ENCODE measurements at regions not wholly inside any gene's neighbourhood (a gene's known extent, or its start where the extent isn't known, plus 50 kb on each side); places are given as distances from the start of the nearest gene placed in this dataset.

DNA sequence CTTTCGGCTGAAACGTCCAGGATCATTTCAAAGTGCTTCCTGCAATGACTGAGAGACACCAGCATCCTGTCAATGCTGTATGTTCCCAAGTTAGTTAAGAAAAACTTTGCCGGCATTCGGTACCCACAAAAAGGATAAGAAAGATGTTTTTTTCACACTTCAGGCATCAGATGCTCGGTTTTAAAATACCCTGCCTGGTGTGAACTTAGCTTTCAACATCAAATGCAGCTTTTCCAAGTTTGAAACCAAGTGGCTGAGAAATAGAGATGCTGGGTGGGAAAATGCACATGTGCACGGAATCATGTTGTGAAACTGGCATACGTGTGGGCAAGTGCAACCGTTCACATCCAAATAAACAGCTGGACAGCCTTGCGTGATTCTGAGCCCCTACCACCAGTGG lies 254.9 kb upstream of the IGF1R start:
- no peak for DNase-seq

DNA sequence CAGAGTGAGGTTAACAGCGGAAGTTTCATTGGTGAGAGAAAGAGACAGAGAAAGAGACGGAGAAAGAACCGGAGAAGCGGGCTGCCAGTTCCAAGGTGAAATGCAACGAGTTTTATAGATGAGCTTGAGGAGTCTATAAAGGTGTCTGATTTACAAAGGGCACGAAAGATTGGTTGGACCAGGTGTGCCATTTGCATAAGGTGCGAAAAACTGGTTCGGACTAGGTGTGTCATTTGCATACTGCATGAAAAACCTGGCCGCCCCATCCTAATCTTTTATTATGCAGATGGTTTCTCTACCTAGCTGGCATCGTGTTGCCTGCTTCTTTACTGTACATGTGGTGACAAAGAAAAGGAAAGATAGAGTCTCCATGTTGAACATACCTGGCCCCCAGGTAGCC lies 253.8 kb upstream of the IGF1R start:
- no peak for DNase-seq

GRCh38 chr15:98395974-98396610 lies 252.2 kb upstream of the IGF1R start:
- DNase-seq, result no peak

DNA sequence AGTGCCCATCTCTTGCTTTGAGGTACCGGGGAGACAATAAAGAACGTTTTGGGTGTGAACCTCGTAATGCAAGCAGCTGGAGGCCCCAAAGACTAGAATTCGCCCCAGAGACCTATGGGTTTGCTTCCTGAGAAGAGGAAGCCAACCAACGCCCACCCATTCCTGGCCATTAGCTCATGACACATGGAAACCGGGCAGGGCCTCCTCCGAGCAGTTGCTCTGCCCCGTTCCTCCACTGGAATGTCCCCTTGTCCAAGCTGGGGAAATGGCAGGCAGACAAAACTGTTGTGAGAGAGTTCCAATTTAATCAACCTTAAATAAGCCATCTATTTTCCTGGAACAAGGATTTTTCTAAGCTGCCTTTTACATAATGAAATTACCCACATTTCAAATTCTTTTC lies 250.9 kb upstream of the IGF1R start:
- DNase-seq, result no peak

- no peak for DNase-seq
Measured at GRCh38 chr15:98398056-98398455, 250.3 kb upstream of the IGF1R start.

DNA sequence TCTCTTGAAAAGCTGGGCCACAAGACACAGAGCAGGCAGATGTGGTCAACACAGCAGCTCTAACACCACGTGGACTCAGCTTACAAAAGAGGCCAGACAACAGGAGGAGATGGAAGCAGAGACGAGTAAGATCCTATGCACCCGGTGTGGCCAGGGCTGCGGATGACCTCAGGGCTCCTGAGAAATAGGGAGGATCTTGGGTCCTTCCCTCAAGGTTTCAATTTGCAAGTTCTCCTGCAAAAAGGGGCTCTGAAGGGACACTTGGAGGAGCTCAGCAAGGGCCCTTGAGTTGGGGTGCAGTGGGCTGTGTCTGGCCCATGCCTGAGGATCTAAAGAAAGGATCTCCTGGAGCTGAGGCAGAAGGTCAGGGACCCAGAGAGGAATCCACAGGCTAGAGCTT lies 249.5 kb upstream of the IGF1R start:
- DNase-seq, result no peak

DNA sequence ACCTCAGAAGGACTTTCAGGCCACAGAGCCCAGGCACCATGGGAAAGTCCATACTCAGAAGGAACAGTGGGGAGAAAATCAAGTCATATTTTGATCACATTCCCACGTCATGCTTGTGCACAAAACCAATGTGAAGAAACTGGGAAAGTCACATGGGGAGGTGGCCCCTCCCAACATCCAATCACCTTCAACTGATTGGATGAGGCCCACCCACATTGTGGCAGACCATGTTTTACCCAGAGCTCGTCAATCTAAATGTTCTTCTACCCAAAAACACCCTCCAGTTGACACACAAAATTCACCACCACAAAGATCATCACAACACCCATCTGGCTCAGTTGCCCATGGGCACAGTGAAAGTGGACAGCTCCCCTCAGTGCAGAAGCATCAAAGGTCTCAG lies 248.2 kb upstream of the IGF1R start:
- no peak for DNase-seq

- DNase-seq, result no peak
Measured at GRCh38 chr15:98401029-98401428, 247.3 kb upstream of the IGF1R start.

DNA sequence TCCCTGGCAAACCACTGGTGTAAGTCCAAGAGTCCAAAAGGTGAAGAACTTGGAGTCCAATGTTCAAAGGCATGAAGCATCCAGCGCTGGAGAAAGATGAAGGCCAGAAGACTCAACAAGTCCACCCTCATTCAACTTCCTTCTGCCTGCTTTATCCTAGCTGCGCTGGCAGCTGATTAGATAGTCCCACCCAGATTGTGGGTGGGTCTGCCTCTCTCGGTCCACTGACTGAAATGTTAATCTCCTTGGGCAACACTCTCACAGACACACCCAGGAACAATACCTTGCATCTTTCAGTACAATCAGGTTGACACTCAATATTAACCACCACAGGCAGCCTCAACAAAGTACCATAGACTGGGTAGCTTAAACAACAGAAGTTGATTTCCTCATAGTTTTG lies 245.9 kb upstream of the IGF1R start:
- DNase-seq, result no peak

- no peak for DNase-seq
Measured at GRCh38 chr15:98403169-98403568, 245.2 kb upstream of the IGF1R start.

DNA sequence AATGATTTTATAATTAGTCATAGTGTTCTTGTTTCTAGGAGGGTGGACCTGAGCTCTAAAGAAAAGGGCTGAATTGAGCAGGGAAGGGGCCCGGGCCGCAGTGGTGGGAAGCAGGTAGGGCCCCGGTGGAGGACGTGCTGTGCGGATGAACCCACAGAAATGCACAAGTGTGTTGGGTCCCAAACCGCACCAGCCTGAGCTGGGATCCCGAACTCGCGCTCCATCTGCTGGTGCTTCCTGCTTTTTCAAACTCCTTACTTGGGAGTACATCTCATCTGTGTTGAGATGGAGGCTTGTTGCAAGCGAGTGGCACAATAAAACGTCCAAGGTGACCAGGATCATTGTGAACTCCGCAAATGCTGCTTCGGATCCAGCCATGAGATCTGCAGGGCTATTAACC lies 244.8 kb upstream of the IGF1R start:
- DNase-seq, result no peak

- no peak for DNase-seq
Measured at GRCh38 chr15:98405013-98405412, 243.3 kb upstream of the IGF1R start.

- no peak for DNase-seq
Measured at GRCh38 chr15:98408231-98408630, 240.1 kb upstream of the IGF1R start.

- DNase-seq, result no peak
Measured at GRCh38 chr15:98410328-98410727, 238.0 kb upstream of the IGF1R start.

GRCh38 chr15:98412852-98413251 lies 235.5 kb upstream of the IGF1R start:
- DNase-seq, result no peak

GRCh38 chr15:98413933-98414546 lies 234.3 kb upstream of the IGF1R start:
- no peak for DNase-seq

DNA sequence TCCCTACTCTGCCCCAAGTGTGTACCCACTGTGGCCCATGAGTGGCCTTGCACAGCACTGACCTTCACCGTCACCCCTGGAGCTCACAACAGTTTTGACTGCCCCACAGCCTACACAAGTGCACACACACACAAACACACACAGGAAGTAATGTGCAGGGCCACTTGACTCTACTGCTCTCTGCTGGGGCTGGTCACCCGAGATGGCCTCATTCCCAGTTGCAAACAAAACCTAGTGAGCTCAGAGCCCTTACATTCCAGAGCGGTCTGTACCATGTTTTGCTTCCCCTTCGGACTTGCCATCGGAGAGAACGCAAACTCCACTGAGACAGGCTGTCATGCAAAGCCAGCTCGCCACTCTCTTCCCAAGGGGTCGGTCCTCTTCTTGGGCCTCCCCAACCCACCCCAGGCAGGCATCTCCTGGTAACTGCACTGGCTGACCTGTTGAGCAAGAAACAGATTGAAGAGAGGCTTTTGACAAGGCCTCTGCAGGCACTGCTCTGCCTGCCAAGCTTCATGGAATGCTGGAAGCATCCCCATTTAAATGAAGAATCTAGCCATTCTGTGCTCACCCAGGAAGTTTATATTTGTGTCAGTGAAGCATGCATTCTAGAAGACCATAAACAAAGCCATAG lies 232.0 kb upstream of the IGF1R start:
- no peak for DNase-seq

DNA sequence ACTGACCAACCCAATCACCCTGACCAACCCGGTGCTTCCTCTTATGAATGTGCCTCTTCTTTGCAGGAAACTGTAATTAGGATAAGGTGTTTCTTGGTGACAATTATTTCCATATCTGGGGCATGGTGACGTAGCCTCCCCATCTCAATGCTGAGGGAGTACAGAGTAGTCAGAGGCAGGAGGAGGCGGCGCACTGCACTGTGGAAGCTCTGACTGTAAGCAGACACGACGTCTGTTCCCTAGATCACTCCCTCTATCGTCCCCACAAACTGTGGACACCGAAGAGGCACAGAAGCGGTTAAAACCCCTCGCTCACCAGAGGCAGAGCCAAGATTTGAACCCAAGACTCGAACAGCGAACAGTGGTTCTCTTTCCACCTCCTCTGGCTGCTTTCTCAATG lies 231.0 kb upstream of the IGF1R start:
- DNase-seq, result no peak

- no peak for DNase-seq
Measured at GRCh38 chr15:98418122-98418521, 230.2 kb upstream of the IGF1R start.

DNA sequence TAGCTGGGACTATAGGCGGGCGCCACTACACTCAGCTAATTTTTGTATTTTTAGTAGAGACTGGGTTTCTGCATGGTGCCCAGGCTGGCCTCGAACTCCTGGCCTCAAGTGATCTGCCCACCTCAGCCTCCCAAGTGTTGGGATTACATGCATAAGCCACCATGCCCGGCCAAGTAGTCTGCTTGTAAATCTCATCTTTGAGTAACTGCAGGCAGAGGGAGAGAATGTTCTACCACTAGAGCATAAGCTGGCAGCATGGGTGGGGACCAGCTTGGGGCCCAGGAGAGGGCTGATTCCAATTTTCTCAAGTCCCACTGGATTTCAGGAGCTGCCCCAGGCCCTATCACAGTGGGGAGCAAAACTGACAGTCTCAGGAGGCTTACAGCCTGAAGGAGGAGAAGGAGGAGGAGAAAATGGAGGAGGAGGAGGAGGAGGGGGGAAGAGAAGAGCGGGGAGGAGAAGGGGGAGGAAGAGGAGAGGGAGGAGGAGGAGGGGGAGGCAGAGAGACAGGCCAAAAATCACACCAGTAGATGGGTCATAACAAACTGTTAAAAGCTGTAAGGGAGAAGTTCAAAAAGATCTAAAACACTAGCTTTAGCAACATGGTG lies 229.1 kb upstream of the IGF1R start:
- no peak for DNase-seq

- no peak for DNase-seq
Measured at GRCh38 chr15:98420837-98421236, 227.5 kb upstream of the IGF1R start.

DNA sequence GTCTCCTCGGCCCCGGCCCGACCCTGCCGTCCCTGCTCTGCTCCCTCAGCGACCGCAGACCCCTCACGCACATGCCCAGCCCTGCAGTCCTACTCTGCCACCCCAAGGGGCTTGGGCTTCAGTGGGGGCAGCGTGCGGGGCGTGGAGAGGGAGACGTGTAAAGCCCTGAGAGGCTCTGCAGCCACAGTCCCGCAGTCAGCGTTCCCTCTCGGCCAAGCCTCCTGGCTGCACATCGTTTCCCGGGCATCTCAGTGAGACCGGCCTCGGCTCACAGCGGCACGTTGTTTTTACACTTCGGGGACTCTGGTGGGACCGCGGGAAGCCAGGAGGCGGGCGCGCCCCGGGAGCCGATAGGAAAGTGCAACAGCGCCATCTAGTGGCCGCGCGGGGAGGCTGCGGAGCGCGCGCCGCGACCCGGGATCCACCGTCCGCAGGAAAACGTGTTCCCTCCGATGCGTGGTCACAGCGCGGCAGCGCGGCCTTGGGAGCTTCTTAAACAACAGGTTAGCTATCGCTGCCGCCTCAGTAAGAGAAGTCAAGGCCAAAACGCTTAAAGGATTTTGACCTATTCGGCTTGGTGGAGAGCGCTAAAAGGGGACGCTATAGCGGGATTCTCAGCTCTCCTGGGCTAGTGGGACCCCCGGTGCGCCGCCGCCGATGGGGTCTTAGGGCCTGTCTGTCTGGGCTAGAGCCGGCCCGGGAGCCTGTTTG lies 226.8 kb upstream of the IGF1R start:
- peak; percentile 71 for DNase-seq

DNA sequence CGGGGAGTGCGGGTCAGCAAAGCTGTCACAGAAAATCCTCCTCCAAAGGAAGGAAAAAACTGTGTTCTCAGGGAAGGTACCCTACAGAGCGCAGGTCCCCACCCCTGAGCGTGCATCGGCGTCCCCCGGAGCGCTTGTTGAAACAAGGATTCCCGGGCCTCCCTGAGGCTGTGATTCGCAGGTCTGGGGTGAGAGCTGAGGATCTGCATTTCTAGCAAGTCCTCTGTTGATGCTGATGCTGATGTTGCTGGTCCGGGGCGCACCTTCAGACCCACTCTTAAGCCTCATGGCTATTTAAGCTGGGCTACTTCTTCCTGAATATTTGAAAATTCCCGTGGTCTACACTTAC lies 226.2 kb upstream of the IGF1R start:
- DNase-seq, result no peak

GRCh38 chr15:98425173-98425572 lies 223.2 kb upstream of the IGF1R start:
- no peak for DNase-seq

All from 8988T (cell line).